ENCODE measurements at regions not wholly inside any gene's neighbourhood (a gene's known extent, or its start where the extent isn't known, plus 50 kb on each side); places are given as distances from the start of the nearest gene placed in this dataset.

DNA sequence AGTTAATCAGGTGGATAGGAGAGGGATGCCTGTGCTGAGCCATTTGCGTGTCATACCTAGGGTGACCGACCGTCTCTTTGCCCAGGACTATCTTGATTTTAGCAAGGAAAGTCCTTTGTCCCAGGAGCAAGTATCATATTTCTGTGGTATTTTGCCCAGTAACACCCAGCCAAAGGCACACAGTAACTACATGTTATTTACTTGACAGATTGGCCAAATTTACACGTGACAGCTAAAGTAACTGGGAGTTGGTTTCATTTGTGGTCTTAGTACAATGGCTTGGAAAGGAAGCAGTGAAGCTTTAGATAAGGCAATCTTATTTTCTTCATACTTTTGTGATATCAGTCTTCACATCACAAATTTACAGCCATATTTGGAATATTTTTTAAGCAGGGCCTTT, 142.1 kb downstream of the JCAD start:
- Histone ChIP-seq H3K4me1 (ENCODE audit: low read depth, poor library complexity, severe bottlenecking) (no peaks in the 10 kb centered on the region), H3K9ac (no peak overlapping the region), H3K36me3 (ENCODE audit: insufficient read depth) (no peaks in the 10 kb centered on the region), H3K27ac (no peak overlapping the region), H3K4me3 (IDR thresholded peaks at IDR 0.05; ENCODE audit: insufficient read depth, low read depth, low read length) (no peak overlapping the region), H3K27me3 (ENCODE audit: insufficient read depth, low read depth) (no peaks in the 10 kb centered on the region), H3K79me2 (ENCODE audit: insufficient read depth, low read depth) (no peaks in the 10 kb centered on the region), H2AFZ (ENCODE audit: low read depth) (no peak overlapping the region), H3K4me2 (no peak overlapping the region), H4K20me1 (ENCODE audit: insufficient read depth) (no peaks in the 10 kb centered on the region)
- TF ChIP-seq, protein P1, sequence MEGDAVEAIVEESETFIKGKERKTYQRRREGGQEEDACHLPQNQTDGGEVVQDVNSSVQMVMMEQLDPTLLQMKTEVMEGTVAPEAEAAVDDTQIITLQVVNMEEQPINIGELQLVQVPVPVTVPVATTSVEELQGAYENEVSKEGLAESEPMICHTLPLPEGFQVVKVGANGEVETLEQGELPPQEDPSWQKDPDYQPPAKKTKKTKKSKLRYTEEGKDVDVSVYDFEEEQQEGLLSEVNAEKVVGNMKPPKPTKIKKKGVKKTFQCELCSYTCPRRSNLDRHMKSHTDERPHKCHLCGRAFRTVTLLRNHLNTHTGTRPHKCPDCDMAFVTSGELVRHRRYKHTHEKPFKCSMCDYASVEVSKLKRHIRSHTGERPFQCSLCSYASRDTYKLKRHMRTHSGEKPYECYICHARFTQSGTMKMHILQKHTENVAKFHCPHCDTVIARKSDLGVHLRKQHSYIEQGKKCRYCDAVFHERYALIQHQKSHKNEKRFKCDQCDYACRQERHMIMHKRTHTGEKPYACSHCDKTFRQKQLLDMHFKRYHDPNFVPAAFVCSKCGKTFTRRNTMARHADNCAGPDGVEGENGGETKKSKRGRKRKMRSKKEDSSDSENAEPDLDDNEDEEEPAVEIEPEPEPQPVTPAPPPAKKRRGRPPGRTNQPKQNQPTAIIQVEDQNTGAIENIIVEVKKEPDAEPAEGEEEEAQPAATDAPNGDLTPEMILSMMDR (conservative IDR thresholded peaks at IDR 0.05; ENCODE audit: low read depth, low read length) = no peak

- no peaks in the 10 kb centered on the region for H3K79me2 ChIP-seq (ENCODE audit: insufficient read depth, low read depth)
- no peaks in the 10 kb centered on the region for H3K4me1 ChIP-seq (ENCODE audit: low read depth, poor library complexity, severe bottlenecking)
- H3K27me3 ChIP-seq (ENCODE audit: insufficient read depth, low read depth) = no peaks in the 10 kb centered on the region
- H2AFZ ChIP-seq (ENCODE audit: low read depth) = no peak overlapping the region
- no peak overlapping the region for H3K4me2 ChIP-seq
- H3K27ac ChIP-seq = no peak overlapping the region
- no peak overlapping the region for H3K4me3 ChIP-seq (IDR thresholded peaks at IDR 0.05; ENCODE audit: insufficient read depth, low read depth, low read length)
- no peaks in the 10 kb centered on the region for H4K20me1 ChIP-seq (ENCODE audit: insufficient read depth)
- TF ChIP-seq, protein P1 (conservative IDR thresholded peaks at IDR 0.05; ENCODE audit: low read depth, low read length) = no peak
- H3K9ac ChIP-seq = no peak overlapping the region
- no peaks in the 10 kb centered on the region for H3K36me3 ChIP-seq (ENCODE audit: insufficient read depth)
Observed at GRCh38 chr10:29916669-29917068, 142.7 kb downstream of the JCAD start.

DNA sequence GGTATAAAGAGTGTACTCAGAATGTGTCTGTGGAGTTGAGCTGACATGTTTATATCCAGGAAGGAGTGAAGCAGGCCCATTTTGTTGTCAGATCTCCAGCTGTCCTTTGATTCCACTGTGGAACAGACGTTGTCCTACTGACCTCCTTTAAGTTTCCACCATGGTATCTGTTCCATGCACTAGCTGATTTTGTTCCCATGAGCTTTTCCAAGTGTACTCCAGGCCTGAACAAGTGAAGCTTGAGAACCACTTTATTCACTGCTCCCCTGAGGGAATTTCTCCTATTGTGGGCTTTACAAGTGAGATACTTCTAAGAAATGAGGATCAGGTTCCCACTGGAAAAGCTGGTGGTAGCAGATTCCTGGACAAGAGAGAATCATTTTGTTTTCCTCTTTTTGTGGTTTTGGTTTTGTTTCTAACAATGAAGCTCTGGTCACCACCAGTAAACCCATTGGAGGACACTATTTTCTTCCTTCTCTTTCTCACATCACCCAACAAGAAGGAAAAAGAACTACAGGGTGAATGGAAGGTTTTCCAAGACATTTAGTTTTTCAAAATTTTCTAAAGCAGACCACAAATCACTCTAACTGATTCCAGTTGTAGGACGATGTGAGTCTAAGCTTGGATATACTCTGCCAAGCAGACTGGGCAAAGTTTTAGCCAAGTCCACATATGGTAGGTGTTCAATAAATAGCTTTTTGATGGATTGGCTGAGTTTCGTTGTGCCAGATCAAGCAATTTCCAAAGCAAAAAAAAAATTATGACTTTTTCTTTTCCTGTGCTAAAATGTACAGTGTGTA, 144.2 kb downstream of the JCAD start:
- no peak overlapping the region for H3K4me2 ChIP-seq
- H3K4me1 ChIP-seq (ENCODE audit: low read depth, poor library complexity, severe bottlenecking) = no peaks in the 10 kb centered on the region
- H4K20me1 ChIP-seq (ENCODE audit: insufficient read depth) = no peaks in the 10 kb centered on the region
- no peaks in the 10 kb centered on the region for H3K36me3 ChIP-seq (ENCODE audit: insufficient read depth)
- no peak overlapping the region for H2AFZ ChIP-seq (ENCODE audit: low read depth)
- H3K4me3 ChIP-seq (IDR thresholded peaks at IDR 0.05; ENCODE audit: insufficient read depth, low read depth, low read length) = no peak overlapping the region
- H3K79me2 ChIP-seq (ENCODE audit: insufficient read depth, low read depth) = no peaks in the 10 kb centered on the region
- TF ChIP-seq, protein P1 (conservative IDR thresholded peaks at IDR 0.05; ENCODE audit: low read depth, low read length) = no peak
- no peak overlapping the region for H3K27ac ChIP-seq
- no peaks in the 10 kb centered on the region for H3K27me3 ChIP-seq (ENCODE audit: insufficient read depth, low read depth)
- no peak overlapping the region for H3K9ac ChIP-seq

DNA sequence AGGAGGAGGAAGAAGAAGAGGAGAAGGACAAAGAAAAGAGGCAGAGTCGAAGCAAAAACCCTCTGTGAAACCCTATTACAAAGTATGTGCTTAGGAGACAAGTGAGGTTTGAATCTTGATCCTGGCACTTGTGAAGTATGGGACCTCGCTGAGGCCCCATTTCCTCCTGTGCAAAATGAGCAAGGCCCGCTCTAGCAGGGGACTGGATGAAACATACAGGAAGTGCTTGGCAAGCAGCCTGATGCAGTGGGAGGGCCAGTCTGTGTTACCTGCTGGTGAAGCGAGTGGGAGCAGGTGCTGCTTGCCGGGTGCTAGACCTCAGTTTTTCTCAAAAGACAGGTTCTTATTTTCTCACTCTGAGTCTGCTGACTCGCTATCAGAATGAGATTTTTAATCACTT, 150.4 kb downstream of the JCAD start:
- no peaks in the 10 kb centered on the region for H3K36me3 ChIP-seq (ENCODE audit: insufficient read depth)
- H4K20me1 ChIP-seq (ENCODE audit: insufficient read depth) = no peaks in the 10 kb centered on the region
- no peak overlapping the region for H2AFZ ChIP-seq (ENCODE audit: low read depth)
- H3K27me3 ChIP-seq (ENCODE audit: insufficient read depth, low read depth) = no peaks in the 10 kb centered on the region
- H3K79me2 ChIP-seq (ENCODE audit: insufficient read depth, low read depth) = no peaks in the 10 kb centered on the region
- H3K27ac ChIP-seq = no peak overlapping the region
- no peak overlapping the region for H3K4me3 ChIP-seq (IDR thresholded peaks at IDR 0.05; ENCODE audit: insufficient read depth, low read depth, low read length)
- TF ChIP-seq, protein P1 (conservative IDR thresholded peaks at IDR 0.05; ENCODE audit: low read depth, low read length) = no peak
- no peak overlapping the region for H3K9ac ChIP-seq
- H3K4me1 ChIP-seq (ENCODE audit: low read depth, poor library complexity, severe bottlenecking) = no peaks in the 10 kb centered on the region
- no peak overlapping the region for H3K4me2 ChIP-seq

Measured in KMS-11 (cell line).